ENCODE measurements at regions not wholly inside any gene's neighbourhood (a gene's known extent, or its start where the extent isn't known, plus 50 kb on each side); places are given as distances from the start of the nearest gene placed in this dataset.

GRCh38 chr1:227432181-227432535, 113.9 kb upstream of the CDC42BPA start:
- TF ChIP-seq POLR2A (IDR thresholded peaks at IDR 0.05) (no peak), CTCF (IDR thresholded peaks at IDR 0.05) (no peak)

Data from stomach (tissue), 4 donors.